CD4-positive, CD25-positive, alpha-beta regulatory T cell (primary cell): ENCODE measurements at regions not wholly inside any gene's neighbourhood (a gene's known extent, or its start where the extent isn't known, plus 50 kb on each side); places are given as distances from the start of the nearest gene placed in this dataset.
"Not testable (repeated sequence)": the region's sequence is repeated elsewhere in the genome, so short reads cannot be mapped to it uniquely, and the experiment has no call there.

Experiments
- ATAC-seq, 2 donors: fragments of 150-1000 bp; cut with Tn5 transposase; one replicate each; pipeline ENCODE4 v1.10.0; 2021; ENCODE audit warnings: low read depth in 2 of 2, moderate number of reproducible peaks in 2 of 2, moderate library complexity in 1 of 2
- DNase-seq, 3 donors: peaks; one replicate each; pipeline versions ENCODE4 v3.0.0 to v3.0.0-alpha.2; 2012 to 2022; ENCODE audit warnings: mixed read lengths in 1 of 3
- H3K27ac ChIP-seq: one replicate; pipeline ENCODE4 v1.7.0; 2013; ENCODE audit warnings: mild to moderate bottlenecking, low read length; ENCODE audit not compliant: insufficient read depth, poor library complexity, severe bottlenecking
- H3K27me3 ChIP-seq: one replicate; pipeline ENCODE4 v1.7.0; 2013; ENCODE audit warnings: low read length; ENCODE audit not compliant: control insufficient read depth, insufficient read depth
- H3K36me3 ChIP-seq: one replicate; pipeline ENCODE4 v1.7.0; 2013; ENCODE audit warnings: mild to moderate bottlenecking, low read length, moderate library complexity; ENCODE audit not compliant: control insufficient read depth, insufficient read depth
- H3K4me1 ChIP-seq: 2 replicates; pipeline ENCODE4 v1.7.0; 2013; ENCODE audit warnings: mild to moderate bottlenecking, low read length; ENCODE audit not compliant: insufficient read depth, control insufficient read depth, poor library complexity, severe bottlenecking
- H3K4me3 ChIP-seq: one replicate; pipeline ENCODE4 v1.7.0; 2013; ENCODE audit warnings: low read depth, mild to moderate bottlenecking, low read length, moderate library complexity
- H3K9me3 ChIP-seq, 2 experiments: 1 replicate in 1 of 2; 2 replicates in 1 of 2; pipeline ENCODE4 v1.7.0; 2013; ENCODE audit warnings: low read length in 2 of 2, mild to moderate bottlenecking in 1 of 2, moderate library complexity in 1 of 2; ENCODE audit not compliant: control insufficient read depth in 2 of 2
- H3K27ac Mint-ChIP-seq, 3 donors: one replicate each; pipeline ENCODE4 v1.8.0; 2020 to 2022; ENCODE audit warnings: mild to moderate bottlenecking in 3 of 3, mixed read lengths in 3 of 3, moderate library complexity in 2 of 3
- H3K27me3 Mint-ChIP-seq: one replicate; pipeline ENCODE4 v1.8.0; 2022; ENCODE audit warnings: mild to moderate bottlenecking, mixed read lengths
- H3K36me3 Mint-ChIP-seq: one replicate; pipeline ENCODE4 v1.8.0; 2020; ENCODE audit warnings: mixed read lengths
- H3K4me1 Mint-ChIP-seq, 4 donors: one replicate each; pipeline ENCODE4 v1.8.0; 2020 to 2022; ENCODE audit warnings: mixed read lengths in 4 of 4, mild to moderate bottlenecking in 1 of 4
- H3K4me3 Mint-ChIP-seq, 4 donors: one replicate each; pipeline ENCODE4 v1.8.0; 2020 to 2022; ENCODE audit warnings: mild to moderate bottlenecking in 4 of 4, mixed read lengths in 4 of 4, moderate library complexity in 3 of 4
- H3K9me3 Mint-ChIP-seq, 7 donors: one replicate each; pipeline ENCODE4 v1.8.0; 2020 to 2022; ENCODE audit warnings: mixed read lengths in 7 of 7, mild to moderate bottlenecking in 3 of 7, moderate library complexity in 2 of 7

- H3K36me3 Mint-ChIP-seq = no peaks in the 10 kb centered on the region
- no peak for DNase-seq
- H3K27ac ChIP-seq = no peak overlapping the region
- no peaks in the 10 kb centered on the region for H3K27me3 ChIP-seq
- no peaks in the 10 kb centered on the region for H3K9me3 ChIP-seq
- H3K9me3 Mint-ChIP-seq = peaks cover 8 to 24% (median 11%) of the 10 kb centered on the region in 7 donors
- H3K27me3 Mint-ChIP-seq = no peaks in the 10 kb centered on the region
- ATAC-seq = no peak
- no peaks in the 10 kb centered on the region for H3K36me3 ChIP-seq
- H3K27ac Mint-ChIP-seq = no peak overlapping the region
- H3K4me3 ChIP-seq = no peak overlapping the region
- no peaks in the 10 kb centered on the region for H3K4me1 Mint-ChIP-seq
- no peaks in the 10 kb centered on the region for H3K4me1 ChIP-seq
- no peak overlapping the region for H3K4me3 Mint-ChIP-seq
Observed at GRCh38 chr3:908839-909238, 184.0 kb upstream of the CNTN6 start.

- H3K4me1 Mint-ChIP-seq, DNase-seq, H3K27ac Mint-ChIP-seq, H3K4me1 ChIP-seq, H3K9me3 ChIP-seq, H3K4me3 Mint-ChIP-seq, H3K27me3 ChIP-seq, H3K36me3 Mint-ChIP-seq, H3K27me3 Mint-ChIP-seq, ATAC-seq, H3K4me3 ChIP-seq, H3K27ac ChIP-seq, H3K36me3 ChIP-seq: not testable (repeated sequence)
- peaks cover 4 to 25% (median 11%) of the 10 kb centered on the region in 7 donors for H3K9me3 Mint-ChIP-seq
Observed at GRCh38 chr3:912717-913116, 180.1 kb upstream of the CNTN6 start.

- H3K27ac Mint-ChIP-seq = no peak overlapping the region
- ATAC-seq = no peak
Observed at GRCh38 chr3:923161-923910, 169.5 kb upstream of the CNTN6 start.

GRCh38 chr3:930866-931265 is 162.0 kb upstream of the CNTN6 start:
- no peaks in the 10 kb centered on the region for H3K4me1 Mint-ChIP-seq
- no peak for DNase-seq
- H3K4me1 ChIP-seq = no peaks in the 10 kb centered on the region
- H3K27ac Mint-ChIP-seq = no peak overlapping the region
- H3K4me3 Mint-ChIP-seq = no peak overlapping the region
- peaks cover 0 to 4% of the 10 kb centered on the region in 2 experiments for H3K9me3 ChIP-seq
- no peak overlapping the region for H3K4me3 ChIP-seq
- no peak overlapping the region for H3K27ac ChIP-seq
- no peaks in the 10 kb centered on the region for H3K36me3 ChIP-seq
- no peaks in the 10 kb centered on the region for H3K27me3 ChIP-seq
- H3K9me3 Mint-ChIP-seq = peaks cover 0 to 40% (median 9%) of the 10 kb centered on the region in 7 donors
- no peaks in the 10 kb centered on the region for H3K36me3 Mint-ChIP-seq
- H3K27me3 Mint-ChIP-seq = no peaks in the 10 kb centered on the region
- ATAC-seq = no peak

More at GRCh38 chr3:923161-923910, 169.5 kb upstream of the CNTN6 start:
- Histone ChIP-seq H3K27me3 (no peaks in the 10 kb centered on the region), H3K27ac (no peak overlapping the region), H3K4me3 (no peak overlapping the region), H3K4me1 (no peaks in the 10 kb centered on the region), H3K36me3 (no peaks in the 10 kb centered on the region), H3K9me3 (no peaks in the 10 kb centered on the region)
- H3K27me3 Mint-ChIP-seq = no peaks in the 10 kb centered on the region
- DNase-seq = no peak
- H3K4me3 Mint-ChIP-seq = no peak overlapping the region
- H3K36me3 Mint-ChIP-seq = no peaks in the 10 kb centered on the region
- no peaks in the 10 kb centered on the region for H3K4me1 Mint-ChIP-seq
- H3K9me3 Mint-ChIP-seq = peaks cover 0 to 20% (median 8%) of the 10 kb centered on the region in 7 donors

- ATAC-seq (no peak), DNase-seq (no peak)
- Histone ChIP-seq H3K4me3 (no peak overlapping the region), H3K27ac (no peak overlapping the region), H3K36me3 (no peaks in the 10 kb centered on the region), H3K27me3 (no peaks in the 10 kb centered on the region), H3K9me3 (peaks cover 0 to 4% of the 10 kb centered on the region in 2 experiments), H3K4me1 (no peaks in the 10 kb centered on the region)
- Mint-ChIP-seq H3K27ac (no peak overlapping the region), H3K9me3 (peaks cover 0 to 46% (median 9%) of the 10 kb centered on the region in 7 donors), H3K4me1 (no peaks in the 10 kb centered on the region), H3K27me3 (no peaks in the 10 kb centered on the region), H3K36me3 (no peaks in the 10 kb centered on the region), H3K4me3 (no peak overlapping the region)
Observed at GRCh38 chr3:933326-933725, 159.5 kb upstream of the CNTN6 start.

GRCh38 chr3:944786-945185 is 148.0 kb upstream of the CNTN6 start:
- ATAC-seq = no peak
- no peak overlapping the region for H3K27ac ChIP-seq
- H3K4me3 Mint-ChIP-seq = no peak overlapping the region

GRCh38 chr3:945738-946137 is 147.1 kb upstream of the CNTN6 start:
- no peaks in the 10 kb centered on the region for H3K4me1 Mint-ChIP-seq
- H3K27me3 Mint-ChIP-seq = no peaks in the 10 kb centered on the region
- Histone ChIP-seq H3K27me3 (no peaks in the 10 kb centered on the region), H3K36me3 (no peaks in the 10 kb centered on the region), H3K27ac (no peak overlapping the region), H3K9me3 (peaks cover 0 to 3% of the 10 kb centered on the region in 2 experiments), H3K4me3 (no peak overlapping the region), H3K4me1 (no peaks in the 10 kb centered on the region)
- H3K27ac Mint-ChIP-seq = no peak overlapping the region
- H3K36me3 Mint-ChIP-seq = no peaks in the 10 kb centered on the region
- ATAC-seq (no peak), DNase-seq (no peak)
- H3K4me3 Mint-ChIP-seq = no peak overlapping the region
- peaks cover 0 to 28% (median 9%) of the 10 kb centered on the region in 7 donors for H3K9me3 Mint-ChIP-seq

More at GRCh38 chr3:944786-945185, 148.0 kb upstream of the CNTN6 start:
- H3K27ac Mint-ChIP-seq = no peak overlapping the region
- H3K9me3 Mint-ChIP-seq = peaks cover 5 to 31% (median 9%) of the 10 kb centered on the region in 7 donors
- no peaks in the 10 kb centered on the region for H3K4me1 ChIP-seq
- no peaks in the 10 kb centered on the region for H3K36me3 Mint-ChIP-seq
- H3K4me3 ChIP-seq = no peak overlapping the region
- H3K27me3 ChIP-seq = no peaks in the 10 kb centered on the region
- no peaks in the 10 kb centered on the region for H3K36me3 ChIP-seq
- no peak for DNase-seq
- H3K27me3 Mint-ChIP-seq = no peaks in the 10 kb centered on the region
- peaks cover 2 to 3% of the 10 kb centered on the region in 2 experiments for H3K9me3 ChIP-seq
- H3K4me1 Mint-ChIP-seq = no peaks in the 10 kb centered on the region

- Histone ChIP-seq H3K4me1 (no peaks in the 10 kb centered on the region), H3K27ac (no peak overlapping the region), H3K36me3 (no peaks in the 10 kb centered on the region), H3K9me3 (peaks cover 0 to 6% of the 10 kb centered on the region in 2 experiments), H3K4me3 (no peak overlapping the region), H3K27me3 (no peaks in the 10 kb centered on the region)
- Mint-ChIP-seq H3K9me3 (peaks cover 3 to 22% (median 7%) of the 10 kb centered on the region in 7 donors), H3K27ac (no peak overlapping the region), H3K36me3 (no peaks in the 10 kb centered on the region), H3K27me3 (no peaks in the 10 kb centered on the region), H3K4me3 (no peak overlapping the region), H3K4me1 (no peaks in the 10 kb centered on the region)
- DNase-seq = no peak
- ATAC-seq = no peak
Observed at GRCh38 chr3:952906-953305, 139.9 kb upstream of the CNTN6 start.
